GM19239 (cell line): ENCODE measurements at regions not wholly inside any gene's neighbourhood (a gene's known extent, or its start where the extent isn't known, plus 50 kb on each side); places are given as distances from the start of the nearest gene placed in this dataset.

Source experiments
- DNase-seq: peaks from one replicate; pipeline ENCODE4 v3.0.0; 2011; ENCODE audit warnings: low spot score; ENCODE audit not compliant: insufficient read length
- FAIRE-seq: peaks from 2 replicates; lab custom pipeline; 2011; peaks lifted over from hg19 to GRCh38; lab: Jason Lieb, UNC

DNA sequence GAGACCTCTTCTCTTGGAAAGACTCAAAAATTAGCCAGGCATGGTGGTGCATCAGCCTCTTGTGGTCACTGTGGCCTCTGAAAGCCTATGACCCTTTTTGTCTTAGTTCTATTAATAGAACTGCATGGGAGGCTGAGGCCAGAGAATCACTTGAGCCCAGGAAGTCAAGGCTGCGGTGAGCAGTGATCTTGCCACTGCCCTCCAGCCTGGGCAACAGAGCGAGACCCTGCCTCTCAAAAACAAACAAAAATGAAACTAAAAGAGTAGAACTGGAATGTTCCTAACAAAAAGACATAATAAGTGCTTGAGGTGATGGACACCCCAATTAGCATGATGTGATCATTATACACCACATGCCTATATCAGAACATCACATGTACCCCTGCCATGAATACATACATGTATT is 197.0 kb upstream of the EEA1 start:
- no peak for FAIRE-seq
- DNase-seq: no peak

DNA sequence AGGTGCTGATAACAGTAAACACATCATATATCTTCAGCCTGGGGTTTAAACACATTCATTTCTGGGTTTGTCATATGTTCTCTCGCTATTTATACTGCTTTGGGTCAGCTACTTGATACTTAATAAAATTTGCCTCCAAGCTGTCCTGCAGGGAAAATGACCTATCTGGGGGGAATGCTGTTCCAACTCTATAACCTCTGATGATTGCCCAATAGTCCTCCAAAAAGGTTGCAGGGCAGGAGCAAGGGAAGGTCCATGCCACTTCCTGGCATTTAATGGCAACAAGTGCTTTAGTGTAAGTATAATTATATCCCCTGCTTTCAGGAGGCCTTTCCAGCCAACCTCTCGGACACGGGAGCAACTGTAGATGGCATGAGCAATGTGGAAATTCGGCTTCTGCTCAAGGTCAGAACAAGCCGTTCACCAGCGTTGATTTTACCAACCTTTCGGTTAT is 198.0 kb upstream of the EEA1 start:
- no peak for FAIRE-seq

DNA sequence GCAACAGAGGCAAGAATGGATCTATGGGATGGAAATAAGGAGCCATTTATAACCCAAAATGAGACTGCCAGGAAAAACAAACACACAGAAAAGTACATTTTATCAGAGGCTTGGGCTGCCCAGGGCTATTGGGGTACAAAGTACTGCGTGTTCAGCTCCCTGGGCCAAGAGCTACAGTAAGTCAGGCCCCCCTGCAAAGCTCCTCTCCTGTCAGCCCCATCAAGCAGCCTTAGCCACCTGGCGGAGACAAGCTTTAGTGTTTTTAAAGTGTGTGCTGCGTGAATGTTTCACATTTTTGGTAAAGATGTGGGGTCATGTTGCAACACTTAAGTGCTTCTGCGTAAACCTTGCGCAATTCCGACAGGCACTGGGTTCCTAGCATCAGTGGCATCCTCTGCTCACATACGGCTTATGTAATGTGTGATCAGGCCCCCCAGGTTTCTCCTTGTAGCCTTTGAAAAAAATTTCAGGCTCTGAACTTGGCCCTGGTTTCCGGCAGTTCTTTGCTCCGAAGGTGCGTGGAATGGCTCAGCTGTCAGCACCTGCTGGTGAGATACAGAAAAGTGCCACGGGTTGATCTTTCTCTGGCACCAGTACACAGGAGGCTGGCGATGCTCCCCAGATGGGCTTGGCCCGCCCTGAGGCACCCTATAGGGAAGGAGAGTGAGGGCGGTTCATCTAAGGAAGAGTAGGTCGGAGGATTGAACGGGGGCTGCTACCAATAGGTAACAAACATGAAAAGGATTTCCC is 198.7 kb upstream of the EEA1 start:
- DNase-seq (no peak), FAIRE-seq (no peak)

More for the DNA sequence above, 198.0 kb upstream of the EEA1 start:
- DNase-seq: no peak

DNA sequence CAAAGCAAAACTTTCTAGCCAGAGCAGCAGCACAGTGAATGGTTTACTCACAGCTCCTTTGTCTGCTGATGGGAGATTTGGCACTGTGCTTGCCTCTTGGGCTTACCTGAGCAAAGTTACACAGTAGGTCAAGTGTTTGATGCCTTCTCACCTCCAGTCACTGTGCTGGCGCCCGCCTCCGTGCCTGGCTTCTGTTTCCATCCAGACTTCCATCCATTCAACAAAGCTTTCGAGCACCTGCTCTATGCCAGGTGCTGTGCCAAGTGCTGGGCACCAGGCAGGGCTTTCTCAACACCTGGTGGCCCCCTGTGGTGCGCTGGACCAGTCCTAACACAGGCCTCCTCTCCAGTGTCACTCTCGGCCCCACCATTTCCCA is 199.2 kb upstream of the EEA1 start:
- DNase-seq: no peak
- no peak for FAIRE-seq

DNA sequence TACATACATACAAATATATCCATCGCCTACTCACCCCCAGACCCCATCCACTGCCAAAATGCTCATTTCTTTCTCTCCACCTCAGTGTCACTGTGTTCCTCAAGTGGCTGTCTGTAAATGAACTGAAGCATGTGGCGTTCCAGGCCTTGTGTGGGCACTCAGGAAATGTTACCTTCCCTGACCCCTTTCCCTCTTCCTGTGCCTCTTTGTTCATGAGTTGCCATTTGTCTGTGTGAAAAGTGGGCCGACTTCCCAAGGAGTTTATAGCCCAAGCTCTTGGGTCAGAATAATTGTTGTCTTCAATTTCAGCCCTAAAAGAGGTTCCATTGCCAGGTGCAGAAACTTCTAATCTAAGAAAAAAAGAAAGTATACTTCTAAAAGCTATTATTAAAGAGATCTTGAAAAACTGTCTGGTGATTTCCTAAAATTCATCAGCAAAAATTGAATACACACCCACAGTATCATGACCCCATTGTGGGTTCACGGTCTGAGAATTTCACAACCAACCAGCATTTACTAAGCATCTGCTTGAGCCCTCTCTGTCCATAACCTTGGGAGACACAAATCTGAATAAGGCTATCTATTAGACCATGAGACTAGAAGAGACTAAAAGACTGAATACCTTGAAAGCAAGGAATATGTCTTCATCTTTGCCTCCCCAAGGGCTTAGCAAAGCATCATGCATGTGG is 201.4 kb upstream of the EEA1 start:
- DNase-seq: no peak
- FAIRE-seq: no peak

DNA sequence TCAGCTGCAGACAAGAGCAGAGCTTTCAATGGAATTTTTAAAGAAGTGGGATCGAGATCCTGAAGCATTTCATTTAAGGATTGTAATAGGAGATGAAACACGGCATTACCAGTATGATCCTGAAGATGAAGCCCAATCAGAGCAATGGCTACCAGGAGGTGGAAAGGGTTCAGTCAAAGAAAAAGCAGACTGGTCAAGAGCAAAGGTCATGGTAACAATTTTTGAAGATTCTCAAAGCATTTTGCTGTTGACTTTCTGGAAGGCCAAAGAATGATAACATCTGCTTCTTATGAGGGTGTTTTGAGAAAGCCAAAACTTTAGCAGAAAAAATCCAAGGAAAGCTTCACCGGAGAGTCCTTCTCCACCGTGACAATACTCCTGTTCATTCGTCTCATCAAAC is 204.3 kb upstream of the EEA1 start:
- FAIRE-seq: peak; percentile 55
- no peak for DNase-seq

DNA sequence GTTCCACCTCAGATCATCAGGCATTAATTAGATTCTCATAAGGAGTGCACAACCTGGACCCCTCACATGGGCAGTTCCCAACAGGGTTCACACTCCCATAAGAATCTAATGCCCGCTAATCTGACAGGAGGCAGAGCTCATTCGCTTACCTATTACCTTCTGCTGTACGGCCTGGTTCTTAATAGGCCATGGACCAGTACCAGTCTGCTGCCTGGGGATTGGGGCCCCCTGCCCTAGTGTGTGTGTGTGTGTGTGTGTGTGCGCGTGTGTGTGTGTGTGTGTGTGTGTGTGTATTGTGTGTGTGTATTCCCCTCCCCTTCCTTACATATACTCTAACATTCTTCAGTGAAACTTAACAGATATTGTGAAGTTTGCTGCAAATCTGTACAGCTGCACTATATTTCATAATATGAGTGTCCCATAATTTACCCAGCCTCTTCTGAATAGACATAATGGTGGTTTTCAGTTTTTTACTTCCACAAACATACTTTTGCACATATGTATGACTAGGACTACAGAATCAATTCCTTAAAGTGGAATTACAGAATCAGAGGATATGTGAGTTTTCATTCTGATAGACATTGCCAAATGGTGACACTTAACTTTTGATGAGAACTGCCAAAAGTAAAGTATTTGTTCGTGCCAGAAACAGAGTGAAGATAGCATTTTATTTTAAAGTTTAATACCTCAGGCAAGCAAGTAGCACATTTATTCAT is 205.2 kb upstream of the EEA1 start:
- no peak for FAIRE-seq
- DNase-seq: no peak

DNA sequence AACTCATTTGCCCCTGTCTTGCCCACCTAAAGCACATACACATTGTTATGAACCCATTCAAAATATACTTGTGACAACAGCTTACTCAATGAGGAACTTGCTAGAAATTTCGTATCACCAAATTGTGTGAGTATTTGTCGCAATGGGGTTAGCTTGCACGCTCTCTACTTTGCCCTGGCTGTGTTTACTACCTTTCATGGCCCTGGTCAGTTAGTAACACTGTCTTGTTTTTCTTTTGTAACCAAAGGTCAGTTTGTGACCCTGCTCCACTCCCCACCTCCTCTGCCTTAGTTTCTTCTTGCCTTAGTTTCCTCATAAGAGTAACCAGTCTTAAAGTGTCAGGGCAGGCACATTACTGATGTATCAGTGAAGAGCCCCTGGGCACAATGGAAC is 205.8 kb upstream of the EEA1 start:
- FAIRE-seq (peak; percentile 55), DNase-seq (no peak)

DNA sequence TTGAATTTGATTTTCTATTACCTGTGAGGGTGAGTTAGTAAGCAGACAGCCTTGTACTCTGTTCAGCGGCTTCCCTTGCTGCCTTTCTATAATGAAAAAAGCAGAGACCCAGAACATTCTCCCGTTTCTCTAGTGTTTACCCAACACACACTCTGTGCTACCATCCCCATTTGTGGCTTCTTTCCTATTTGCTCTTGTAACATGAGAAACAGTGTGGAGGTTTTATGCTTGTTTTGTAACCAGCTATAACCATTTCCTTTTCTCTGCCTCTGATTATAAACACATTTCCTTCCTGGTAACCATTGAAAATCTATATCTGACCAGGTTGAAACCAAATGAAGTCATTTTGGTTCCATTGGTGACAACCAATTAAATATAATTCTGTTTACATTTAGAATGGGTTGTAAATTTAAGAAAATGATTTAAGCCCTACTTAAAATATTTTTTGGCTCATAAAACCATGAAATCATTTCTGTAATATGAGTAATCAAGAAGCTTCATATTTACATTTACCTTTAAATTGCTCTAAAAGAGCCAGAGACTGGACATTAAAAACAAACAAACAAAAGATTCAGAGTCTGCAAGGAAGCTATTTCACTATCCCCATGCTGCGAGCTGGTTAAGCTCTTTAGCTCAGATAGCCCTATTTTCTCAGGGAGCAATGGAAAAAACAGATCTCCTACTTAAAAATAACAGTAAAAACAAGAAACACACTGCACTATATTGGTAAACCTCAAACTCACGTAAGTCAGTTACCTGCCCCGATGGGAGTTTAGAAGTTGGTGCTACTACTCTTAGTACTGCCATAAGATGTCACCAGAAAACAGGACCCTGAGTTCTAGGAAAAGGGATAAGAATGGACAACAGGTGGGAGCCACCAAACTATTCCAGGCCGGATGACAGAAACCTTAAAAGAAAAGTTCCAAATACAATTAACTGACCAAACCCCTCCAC is 206.5 kb upstream of the EEA1 start:
- DNase-seq (no peak), FAIRE-seq (peak; percentile 57)

DNA sequence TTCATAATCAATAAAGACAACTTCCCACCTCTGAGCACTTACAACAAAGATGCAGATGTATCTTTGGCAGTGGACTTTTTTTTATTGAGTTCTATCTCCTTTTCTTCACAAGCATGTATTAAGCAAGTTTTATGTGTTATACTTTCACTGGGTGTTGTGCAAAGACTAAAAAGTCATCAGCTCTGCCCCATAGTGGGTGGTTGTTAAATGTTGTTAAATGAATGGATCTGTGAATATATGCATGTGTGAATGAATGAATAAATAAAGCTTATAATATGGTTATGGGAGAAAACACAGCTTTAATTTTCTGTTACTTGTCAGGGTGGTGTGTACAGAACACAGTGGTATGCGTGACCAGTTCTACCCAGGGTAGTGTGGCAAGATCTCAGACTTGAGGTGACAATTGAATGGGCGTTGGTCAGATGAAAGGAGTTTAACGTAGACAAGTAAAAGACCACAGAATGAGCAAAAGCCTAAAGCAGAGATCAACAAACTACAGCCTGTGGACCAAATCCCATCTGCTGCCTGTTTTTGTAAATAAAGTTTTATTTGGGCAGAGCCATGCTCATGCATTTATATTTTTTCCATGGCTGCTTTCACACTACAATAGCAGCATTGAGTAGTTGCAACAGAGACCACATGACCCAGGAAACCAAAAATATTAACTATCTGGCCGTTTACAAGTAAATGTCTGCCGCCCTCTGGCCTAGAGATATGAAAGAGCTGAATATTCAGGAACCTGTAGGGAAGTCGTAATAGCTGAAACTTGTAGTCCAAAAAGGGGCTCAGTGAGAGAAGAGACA is 207.4 kb upstream of the EEA1 start:
- FAIRE-seq (peak; percentile 70), DNase-seq (no peak)

DNA sequence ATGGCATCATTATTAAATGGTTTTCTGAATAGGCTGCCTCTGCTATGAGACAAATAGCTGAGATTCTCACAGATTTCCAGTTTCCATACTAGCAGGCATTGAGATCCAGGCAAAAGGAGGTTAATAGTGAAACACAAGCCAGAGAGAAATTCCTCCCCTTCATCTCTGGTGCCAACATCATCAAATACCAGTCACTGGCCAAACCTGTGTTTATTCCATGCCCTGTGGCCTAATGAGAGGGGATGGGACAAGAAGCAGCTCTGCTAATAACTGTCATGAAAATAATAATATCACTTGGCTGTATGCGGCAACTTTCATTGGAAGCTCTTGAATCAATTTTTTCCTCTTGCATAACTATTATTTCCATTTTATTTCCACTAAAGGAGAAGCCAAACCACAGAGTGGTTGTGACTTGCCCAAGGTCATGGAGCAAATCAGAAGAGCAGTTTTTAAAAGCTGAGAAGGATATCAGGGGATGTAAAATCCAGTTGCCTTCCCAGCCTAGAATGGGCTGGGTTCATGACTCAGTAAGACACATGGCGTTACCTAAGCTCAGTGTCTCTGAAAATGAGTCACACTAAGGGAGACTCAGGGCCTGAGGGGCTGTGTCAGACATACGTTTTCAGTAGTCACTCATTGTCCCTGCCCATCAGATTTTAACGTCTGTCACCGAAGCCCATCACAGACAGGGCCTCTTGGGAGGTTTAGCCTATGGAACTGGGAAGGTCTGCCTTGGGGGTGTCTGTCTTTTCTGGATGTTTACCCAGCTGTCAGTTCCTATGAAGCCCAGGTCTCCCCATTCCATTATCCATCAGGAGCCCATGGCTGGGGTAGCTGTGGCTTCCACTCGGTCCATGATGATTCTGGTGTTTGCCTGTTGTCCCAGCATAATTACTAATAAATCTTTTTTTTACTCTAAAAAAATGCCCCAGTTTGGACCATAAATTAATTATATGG is 208.8 kb upstream of the EEA1 start:
- DNase-seq (no peak), FAIRE-seq (peak; percentile 81)

DNA sequence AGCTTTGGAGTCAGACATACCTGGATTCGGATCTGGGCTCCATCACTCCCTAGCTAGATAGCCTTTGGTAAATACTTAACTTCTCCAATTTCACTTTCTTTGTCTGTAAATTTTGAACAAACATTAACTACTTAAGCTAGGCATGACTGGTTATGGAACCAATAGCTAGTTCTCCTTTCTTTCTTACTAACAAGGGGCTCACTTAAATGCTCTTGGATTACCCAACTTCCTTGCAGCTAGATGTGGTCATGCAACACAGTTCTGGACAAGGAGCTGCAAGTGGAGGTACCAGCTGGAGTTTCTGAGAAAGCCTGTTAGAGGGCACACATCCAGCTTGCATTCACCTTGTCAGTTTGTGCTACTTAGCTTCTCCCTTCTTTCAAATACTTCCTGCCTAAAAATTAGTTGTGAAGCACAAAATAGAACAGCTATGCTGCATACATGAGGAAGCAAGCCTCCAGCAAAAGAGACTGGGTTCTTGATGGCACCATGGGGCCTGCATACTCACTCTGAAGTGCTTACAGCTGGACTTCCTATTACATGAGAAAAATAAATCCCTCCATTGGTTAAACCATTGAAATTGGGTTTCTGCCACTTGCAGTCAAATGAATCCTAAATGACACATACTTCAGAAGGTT is 210.1 kb upstream of the EEA1 start:
- FAIRE-seq (peak; percentile 94), DNase-seq (peak; percentile 42)

DNA sequence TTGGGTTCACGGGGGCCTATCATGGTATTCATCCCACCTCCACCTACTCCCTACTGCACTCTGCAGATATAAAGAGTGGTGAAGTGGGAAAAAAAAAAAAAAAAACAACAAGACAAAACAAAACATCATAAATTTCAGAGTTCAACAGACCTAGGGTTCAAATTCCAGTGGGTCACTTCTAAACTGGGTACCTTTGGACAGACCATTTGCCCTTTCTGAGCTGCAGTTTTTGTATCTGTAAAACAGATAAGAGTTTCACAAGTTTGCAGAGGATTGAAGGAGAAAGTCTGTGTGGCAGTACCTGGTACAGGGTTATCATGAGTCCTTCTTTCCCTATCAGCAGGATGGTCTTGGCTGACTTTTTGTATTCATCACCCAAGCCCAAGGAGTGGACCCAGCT is 211.2 kb upstream of the EEA1 start:
- FAIRE-seq: no peak
- no peak for DNase-seq

DNA sequence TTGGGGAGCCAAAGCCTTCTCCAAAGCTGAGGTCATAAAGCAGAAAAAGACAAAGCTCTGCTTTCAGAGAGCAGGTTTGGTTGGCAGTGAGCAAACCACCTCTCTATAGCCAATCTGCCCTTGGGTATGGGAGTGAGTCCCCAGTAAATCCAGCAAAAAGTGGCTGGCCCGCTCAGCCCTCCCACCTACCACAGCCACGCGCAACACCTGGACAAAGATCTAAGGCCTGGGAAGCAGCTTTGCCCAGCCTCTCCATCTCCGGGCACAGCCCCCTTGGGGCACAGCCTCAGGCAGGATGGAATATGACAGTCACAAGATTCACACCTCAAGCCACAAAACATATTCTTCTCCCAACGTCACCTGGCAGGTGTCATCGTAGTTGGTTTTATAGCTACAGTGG is 211.7 kb upstream of the EEA1 start:
- FAIRE-seq: no peak
- DNase-seq: no peak

DNA sequence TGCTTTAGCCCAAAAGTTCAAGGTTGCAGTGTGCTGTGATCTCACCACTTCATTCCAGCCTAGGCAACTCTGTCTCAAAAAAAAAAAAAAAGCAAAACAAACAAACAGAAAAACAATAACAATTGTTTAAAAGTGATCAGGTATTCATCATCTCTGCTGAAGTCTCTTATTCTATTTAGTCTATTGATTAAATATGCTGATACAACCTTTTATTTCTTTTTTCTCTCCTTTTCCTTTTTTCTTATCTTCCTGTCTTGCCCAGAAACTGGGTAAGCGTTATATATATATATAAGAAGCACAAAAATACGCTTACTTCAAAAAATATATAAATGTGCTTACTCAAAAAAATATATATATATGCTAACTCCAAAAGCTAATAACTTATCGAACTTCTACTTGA is 213.8 kb upstream of the EEA1 start:
- FAIRE-seq: no peak
- no peak for DNase-seq

DNA sequence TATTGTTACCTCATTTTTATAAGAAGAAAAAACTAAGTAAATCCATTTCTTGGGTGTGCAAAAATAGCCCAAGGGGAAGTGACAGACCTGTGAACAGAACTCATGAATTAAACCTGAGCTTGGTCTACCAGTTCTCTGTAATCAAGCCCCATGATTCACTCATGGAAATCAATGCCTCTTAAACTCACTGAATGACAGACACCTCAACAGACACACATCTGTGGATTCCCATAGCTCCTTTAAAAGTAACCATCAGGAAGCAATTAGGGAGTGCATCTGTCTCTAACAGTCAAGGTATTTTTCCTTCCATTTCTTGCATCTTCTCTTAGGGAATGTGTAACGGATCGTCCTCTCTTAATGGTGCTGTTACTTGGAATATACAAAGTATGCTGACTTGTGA is 215.0 kb upstream of the EEA1 start:
- no peak for FAIRE-seq
- DNase-seq: no peak

DNA sequence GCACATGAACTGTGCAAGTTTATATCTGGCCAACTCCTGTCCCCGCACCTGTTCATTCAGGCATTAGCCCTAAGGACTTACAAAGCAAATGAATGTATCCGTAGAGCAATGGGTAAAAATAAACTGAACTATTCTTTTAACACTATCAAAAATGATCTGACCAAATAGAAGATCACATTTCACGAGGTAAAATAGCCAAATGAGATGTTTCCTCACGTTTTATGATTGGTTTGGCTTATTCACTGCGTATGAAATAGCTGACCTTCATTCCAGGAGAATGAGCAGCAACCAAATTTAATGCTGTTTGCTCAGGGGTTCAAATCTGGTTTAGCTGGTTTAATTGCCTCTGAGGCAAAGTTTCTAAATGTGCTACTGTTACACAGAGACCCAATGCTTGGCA is 216.0 kb upstream of the EEA1 start:
- DNase-seq (no peak), FAIRE-seq (peak; percentile 33)
